Nucleus accumbens (tissue), 56 donors: ENCODE measurements at regions not wholly inside any gene's neighbourhood (a gene's known extent, or its start where the extent isn't known, plus 50 kb on each side); places are given as distances from the start of the nearest gene placed in this dataset.

ENCODE experiments used
- DNase-seq, 56 donors: peaks; one replicate each; lab custom pipeline; 2025; lab: John Stamatoyannopoulos, UW

- DNase-seq, result no peak
These were observed 439.6 kb downstream of the CDH8 start for GRCh38 chr16:61596655-61597054.

- DNase-seq, result no peak
These were observed 440.6 kb downstream of the CDH8 start for GRCh38 chr16:61595605-61596004.

DNA sequence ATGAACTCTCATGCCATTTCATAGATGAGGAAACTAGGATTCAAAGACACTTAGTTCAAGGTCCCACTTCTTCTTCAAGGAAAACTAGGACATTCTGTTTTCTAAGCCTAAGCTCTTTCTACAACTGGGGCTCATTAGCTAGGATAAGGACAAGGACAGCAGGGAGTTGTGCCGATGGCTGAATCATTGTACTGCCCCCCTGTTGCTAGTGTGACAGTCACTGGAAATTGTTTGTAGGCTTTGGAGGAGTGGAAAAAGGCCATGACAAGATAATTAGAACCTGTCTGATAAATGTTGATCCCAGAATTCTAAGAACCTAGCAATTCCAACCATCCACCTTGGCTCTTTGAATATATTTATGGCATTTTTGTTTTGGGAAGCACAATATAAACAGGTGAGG lies 445.7 kb downstream of the CDH8 start:
- DNase-seq, result no peak

DNA sequence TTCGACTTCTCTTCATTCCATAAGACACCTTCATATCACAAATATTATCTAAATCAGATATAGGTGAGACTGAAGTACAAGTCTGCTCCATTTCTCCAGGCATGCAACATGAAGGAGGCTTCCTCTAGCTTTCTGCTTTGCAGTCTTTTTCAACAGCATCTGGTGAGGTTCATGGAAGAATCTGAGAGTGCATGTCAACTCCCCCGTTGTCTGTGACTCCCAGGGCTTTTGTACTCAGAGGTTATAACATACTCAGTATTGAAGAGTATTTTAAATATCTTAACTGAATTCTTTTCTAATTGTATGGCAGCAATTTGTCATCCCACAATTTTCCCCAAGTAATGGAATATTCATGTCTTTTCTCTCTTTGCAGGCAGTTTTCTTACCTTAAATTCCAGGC lies 448.7 kb downstream of the CDH8 start:
- peak in 10 of 56 donors; percentile 4 to 60 (median 18) for DNase-seq

DNA sequence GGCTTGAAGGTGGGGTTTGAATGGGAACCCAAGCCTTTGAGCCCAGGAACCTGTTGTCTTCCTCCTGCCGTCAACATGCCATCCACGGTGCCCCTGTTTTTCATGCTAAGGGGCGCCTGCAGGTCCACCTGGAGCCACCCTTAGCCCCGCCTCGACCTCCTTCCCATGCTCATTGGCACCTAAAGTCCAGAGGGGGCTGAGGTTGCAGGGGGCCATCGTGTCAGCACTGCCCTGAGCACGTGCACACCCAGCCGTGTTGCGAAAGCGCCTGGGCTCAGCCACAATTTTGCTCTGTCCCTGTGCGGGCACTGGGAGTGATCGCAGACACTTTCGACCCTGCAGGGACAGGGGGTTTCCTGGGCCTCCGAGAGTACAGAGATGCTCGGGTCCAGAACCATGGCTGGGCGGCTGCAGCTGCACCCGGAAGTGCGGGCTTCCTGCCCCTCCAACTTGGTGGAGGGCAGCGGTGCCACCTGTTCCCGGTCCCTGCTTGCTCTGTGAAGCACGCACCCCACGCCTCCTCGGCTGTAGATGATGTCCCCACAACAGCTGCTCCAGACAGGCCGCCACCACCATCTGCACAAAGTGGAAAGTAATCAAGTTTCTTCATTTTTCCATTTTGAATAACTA lies 454.7 kb downstream of the CDH8 start:
- DNase-seq, result no peak

- no peak for DNase-seq
These were observed 455.7 kb downstream of the CDH8 start for GRCh38 chr16:61580579-61580978.

- DNase-seq, result peak in 1 of 56 donors; percentile 3
These were observed 457.0 kb downstream of the CDH8 start for GRCh38 chr16:61579195-61579594.

DNA sequence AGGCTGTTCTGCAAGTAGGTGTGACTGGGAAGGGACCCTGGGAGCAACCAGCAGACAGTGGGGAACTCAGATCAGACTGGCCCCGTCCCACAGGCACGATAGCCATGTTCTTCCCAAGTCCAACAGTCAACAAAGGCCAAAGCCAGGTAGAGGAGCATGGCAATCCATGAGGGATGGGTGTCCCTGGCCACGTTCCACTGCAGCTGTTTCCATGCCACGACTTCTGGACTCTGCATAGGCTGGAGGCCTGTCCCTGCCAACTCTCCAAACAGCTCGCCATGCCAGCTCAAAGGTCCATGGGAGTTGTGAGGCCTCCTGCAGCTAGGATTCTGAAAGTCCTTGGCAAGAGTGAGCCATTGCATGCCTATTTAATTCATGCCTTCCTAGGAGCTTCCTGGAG lies 459.8 kb downstream of the CDH8 start:
- no peak for DNase-seq

GRCh38 chr16:61575617-61576016 lies 460.6 kb downstream of the CDH8 start:
- DNase-seq, result no peak

DNA sequence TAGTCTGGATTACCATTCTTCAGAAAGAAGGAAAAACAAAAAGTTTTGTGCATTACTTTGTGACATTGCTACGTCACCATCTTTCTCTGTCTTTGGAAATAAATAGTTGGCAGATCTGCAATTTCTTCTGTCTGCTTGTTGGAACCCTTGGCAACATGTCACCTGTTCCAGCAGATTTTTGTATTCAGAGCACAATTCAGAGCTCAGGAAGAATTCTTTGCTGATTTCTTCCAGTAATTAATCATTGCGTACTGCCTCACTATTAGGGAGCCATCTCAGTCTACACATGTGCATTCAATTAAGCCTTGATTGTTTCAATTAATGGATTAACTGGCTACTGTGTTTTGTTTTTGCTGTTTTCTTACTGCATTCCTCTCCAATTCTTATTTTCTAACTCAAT lies 467.2 kb downstream of the CDH8 start:
- no peak for DNase-seq

GRCh38 chr16:61564716-61565115 lies 471.5 kb downstream of the CDH8 start:
- no peak for DNase-seq

DNA sequence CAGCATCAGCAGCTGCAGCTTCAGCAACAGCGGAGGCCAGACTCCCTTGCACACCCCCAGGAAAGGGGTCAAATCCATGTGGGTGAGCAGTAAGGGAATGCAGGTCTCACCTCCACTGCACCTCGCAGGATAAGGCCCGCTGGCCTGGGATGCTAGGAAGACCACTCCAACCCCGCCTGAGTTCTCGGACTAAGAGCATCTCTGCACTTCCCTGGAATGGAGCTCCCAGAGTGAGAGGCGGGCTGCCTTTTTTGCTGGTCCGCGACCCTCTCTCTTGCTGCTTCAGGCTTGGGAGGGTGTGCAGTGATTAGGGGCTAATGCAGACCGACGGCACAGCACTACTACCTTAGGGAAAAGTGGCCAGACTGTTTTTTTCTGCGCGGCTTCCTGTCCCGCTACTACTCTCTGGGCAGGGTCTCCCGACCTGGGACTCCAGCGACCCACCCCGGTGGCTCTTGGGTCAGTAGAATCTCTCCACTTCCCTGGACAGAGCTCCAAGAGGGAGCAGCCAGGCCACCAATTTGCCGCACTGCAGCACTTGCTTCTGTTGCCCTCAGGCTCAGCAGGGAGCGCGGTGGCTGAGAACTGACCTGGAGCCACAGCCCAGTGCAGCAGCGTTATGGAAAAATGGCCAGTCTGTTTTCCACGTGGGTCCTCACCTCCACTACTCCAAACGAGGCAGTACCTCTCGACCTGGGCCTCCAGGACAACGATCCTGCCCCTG lies 480.4 kb downstream of the CDH8 start:
- DNase-seq, result no peak

DNA sequence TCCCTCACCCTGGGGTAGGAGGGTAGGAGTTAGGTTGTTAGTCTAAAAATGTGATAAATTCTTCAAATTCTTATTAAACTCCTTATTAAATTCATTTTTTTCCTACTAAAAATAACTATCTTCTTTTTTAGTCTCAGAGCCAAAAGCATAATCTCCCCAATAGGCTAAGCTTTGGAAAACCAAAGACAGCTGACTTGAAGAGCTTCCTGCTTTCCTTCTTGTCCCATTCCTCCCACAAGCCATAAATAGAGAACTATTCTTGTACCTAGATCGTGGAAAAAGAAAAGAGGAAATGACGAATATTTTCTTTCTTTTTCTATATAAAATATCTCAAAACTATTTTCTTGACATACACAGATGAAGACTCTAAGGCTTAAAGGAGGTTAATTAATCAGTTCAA lies 486.9 kb downstream of the CDH8 start:
- no peak for DNase-seq

DNA sequence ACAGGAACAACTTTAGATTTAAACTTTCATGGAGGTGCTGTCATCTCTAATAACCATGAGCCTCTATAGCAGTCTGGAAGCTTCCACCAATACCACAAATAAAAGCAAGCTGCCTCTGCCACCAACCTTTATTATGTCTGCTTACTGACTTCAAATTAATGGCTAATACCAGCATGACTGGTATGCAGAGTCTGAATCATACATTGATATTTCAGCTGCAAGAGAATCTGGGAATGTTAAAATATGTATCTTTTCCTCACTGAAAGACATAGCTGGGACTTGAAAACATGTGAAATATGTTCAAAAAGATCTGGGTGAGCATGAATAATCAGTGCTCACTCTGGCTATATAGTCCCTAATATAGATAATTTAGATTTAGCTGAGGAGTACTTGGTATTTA lies 488.6 kb downstream of the CDH8 start:
- DNase-seq, result no peak

- DNase-seq, result no peak
These were observed 492.1 kb downstream of the CDH8 start for GRCh38 chr16:61544165-61544564.

DNA sequence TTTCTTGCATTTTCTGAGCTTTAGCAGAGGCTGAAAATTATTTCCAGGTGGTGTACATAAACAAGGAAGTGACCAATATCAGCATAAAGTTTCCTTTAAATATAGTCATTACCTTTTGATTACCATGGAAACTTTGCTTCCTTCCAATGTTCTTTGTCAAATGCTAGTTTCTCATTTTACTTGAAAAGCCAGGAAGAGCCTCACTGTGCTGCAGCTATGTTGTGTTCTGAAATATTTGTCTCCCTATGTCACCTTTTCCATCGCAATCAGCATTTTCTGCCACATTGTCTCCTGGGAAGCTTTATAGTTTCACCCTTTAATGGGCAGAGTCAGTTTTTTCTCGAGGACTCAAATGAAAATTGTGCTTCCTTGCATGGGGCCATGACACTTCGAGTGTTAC lies 496.0 kb downstream of the CDH8 start:
- DNase-seq, result no peak

GRCh38 chr16:61530697-61531096 lies 505.5 kb downstream of the CDH8 start:
- no peak for DNase-seq

GRCh38 chr16:61500851-61501250 lies 535.4 kb downstream of the CDH8 start:
- DNase-seq, result no peak

DNA sequence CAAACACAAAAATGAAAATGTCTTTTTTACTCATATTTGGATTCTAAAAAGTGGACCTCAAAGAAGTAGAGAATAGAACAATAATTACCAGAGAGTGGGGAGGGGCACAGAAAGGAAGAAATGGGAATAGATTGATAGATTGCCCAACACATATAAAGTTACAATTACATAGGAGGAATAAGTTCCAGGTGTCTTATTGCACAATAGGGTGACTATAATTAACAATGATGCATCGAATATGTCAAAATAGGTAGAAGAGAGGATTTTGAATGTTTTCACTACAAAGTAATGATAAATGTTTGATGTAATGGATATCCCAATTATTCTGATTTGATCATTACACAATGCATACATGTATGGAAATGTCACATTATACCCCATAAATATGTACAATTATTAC lies 556.0 kb downstream of the CDH8 start:
- no peak for DNase-seq

DNA sequence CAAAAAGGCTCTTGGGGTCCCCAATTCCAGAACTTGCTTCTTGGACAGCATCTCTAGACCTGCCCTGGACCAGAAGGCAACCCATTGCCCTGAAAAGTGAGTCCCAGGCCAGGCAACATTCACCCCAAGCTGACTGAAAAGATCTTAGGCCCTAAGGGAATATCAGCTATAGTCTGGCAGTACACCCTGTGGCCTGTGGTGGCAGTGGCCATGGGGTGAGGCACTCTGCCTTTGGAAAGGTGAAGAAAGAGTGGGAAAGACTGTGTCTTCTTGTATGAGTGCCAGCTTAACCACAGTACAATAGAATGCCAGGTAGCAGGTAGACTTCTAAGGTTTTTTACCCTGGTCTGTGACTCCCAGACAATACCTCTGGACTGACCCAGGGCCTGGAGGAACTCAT lies 564.5 kb downstream of the CDH8 start:
- DNase-seq, result no peak

DNA sequence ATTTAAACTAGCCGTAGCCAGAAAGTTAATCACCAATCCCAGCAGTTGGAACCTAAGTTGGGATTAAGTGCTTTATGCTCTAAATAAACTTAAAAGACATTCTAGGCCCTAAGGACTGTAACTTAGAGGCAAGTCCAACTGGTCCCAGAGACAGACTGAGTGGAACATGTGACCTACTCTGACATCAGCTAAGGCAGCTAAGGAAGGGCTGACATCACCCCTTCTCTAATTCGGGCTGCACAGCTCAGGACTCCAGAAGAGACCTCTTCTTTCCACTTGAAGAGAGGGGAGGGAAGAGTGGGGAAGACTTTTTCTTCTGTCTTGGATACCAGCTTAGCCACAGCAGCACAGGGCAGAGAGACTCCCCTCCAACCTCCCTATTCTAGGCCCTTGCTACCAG lies 565.2 kb downstream of the CDH8 start:
- DNase-seq, result no peak

- no peak for DNase-seq
These were observed 571.0 kb downstream of the CDH8 start for GRCh38 chr16:61465285-61465684.

DNA sequence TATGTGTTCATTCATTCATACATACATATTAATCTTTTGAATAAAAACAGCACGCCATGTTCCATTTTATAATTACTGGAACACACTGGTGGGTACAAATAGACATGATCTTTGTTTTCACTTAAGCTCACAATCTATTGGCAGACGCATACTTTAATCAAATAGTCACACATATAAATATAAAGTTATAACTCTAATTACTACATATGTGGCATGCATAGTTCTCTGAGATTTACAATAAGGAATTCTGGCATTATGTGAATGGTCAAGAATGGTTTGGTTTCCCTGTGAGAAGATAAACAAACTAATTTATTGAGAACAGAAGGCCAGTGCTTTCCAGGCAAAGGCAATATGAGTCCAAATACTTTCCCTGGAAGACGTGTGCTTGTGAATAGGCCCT lies 576.2 kb downstream of the CDH8 start:
- no peak for DNase-seq
